ENCODE measurements at regions not wholly inside any gene's neighbourhood (a gene's known extent, or its start where the extent isn't known, plus 50 kb on each side); places are given as distances from the start of the nearest gene placed in this dataset.

DNA sequence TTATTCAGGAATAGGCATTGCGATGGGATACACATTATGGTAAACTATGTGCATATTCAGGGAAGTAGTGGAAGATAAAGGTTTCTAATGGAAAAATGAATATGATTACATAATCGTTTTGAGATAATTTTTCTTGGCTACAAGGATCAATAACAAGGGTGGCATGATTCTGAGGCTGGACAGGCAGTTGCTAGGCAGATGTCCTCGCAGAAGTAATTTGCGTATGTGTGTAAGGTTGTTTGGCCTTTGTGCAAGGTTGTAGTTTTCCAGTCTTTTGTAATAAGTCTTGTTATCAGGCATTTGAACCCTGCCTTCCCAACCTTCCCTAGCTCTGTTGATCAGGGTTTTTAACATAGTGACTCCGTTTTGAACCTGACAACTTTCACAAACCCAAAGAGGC, 59.7 kb downstream of the RGS12 start:
- TF ChIP-seq POLR2AphosphoS5 (IDR thresholded peaks at IDR 0.05) = no peak
- TF ChIP-seq POLR2A (IDR thresholded peaks at IDR 0.05; ENCODE audit: low read depth) = no peak
